Choroid plexus epithelial cell (primary cell): ENCODE measurements at regions not wholly inside any gene's neighbourhood (a gene's known extent, or its start where the extent isn't known, plus 50 kb on each side); places are given as distances from the start of the nearest gene placed in this dataset.

ENCODE experiments used
- DNase-seq: peaks from one replicate; pipeline ENCODE4 v3.0.0-alpha.2; 2010; ENCODE audit warnings: low read depth
- H3K4me3 ChIP-seq: 2 replicates; pipeline ENCODE4 v1.5.1; 2011; ENCODE audit warnings: low read depth, mild to moderate bottlenecking, control low read depth, low read length, moderate library complexity
- TF ChIP-seq, protein P1 (sequence below): conservative IDR thresholded peaks from 2 replicates; pipeline ENCODE4 v1.5.1; 2011; ENCODE audit warnings: low read depth, mild to moderate bottlenecking, control low read depth, inconsistent platforms, low read length, moderate library complexity

DNA sequence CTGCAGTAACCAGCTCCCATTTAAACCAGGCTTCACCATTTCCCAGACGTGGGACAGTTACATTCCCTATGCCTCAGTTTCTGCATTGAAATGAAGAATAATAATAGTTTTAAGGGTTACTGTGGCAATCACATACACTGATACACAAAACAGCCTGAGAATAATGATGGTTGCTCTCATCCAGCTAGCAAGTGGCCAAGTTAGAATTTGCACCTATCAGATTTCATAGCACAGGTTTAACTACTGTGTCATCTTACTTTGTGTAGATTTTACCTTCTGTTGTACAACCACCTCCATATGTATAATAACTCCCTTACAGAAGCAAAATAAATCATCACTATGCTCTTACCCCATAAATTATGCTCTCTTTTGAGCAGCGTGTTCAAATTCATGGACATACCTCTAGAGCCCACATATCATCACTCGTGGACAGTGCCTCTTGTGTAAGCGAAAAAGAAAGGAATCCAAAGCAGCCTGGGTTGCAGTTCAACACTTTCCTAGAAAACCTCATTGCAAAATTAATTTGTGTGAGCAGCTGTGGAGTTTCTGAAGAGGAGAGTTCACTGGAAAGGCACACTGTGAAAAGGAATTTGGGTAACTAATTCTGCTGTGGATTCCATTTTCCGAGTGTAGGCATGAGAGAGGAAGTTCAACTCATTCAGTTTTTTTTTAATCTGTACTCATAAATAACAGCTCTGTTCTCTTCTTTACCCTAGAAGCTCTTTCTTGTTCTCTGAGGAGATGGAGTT lies 492.5 kb downstream of the ARL4A start:
- TF ChIP-seq, protein P1, sequence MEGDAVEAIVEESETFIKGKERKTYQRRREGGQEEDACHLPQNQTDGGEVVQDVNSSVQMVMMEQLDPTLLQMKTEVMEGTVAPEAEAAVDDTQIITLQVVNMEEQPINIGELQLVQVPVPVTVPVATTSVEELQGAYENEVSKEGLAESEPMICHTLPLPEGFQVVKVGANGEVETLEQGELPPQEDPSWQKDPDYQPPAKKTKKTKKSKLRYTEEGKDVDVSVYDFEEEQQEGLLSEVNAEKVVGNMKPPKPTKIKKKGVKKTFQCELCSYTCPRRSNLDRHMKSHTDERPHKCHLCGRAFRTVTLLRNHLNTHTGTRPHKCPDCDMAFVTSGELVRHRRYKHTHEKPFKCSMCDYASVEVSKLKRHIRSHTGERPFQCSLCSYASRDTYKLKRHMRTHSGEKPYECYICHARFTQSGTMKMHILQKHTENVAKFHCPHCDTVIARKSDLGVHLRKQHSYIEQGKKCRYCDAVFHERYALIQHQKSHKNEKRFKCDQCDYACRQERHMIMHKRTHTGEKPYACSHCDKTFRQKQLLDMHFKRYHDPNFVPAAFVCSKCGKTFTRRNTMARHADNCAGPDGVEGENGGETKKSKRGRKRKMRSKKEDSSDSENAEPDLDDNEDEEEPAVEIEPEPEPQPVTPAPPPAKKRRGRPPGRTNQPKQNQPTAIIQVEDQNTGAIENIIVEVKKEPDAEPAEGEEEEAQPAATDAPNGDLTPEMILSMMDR = no peak

GRCh38 chr7:13181216-13181615 lies 493.8 kb downstream of the ARL4A start:
- DNase-seq = peak; percentile 11
- no peak overlapping the region for H3K4me3 ChIP-seq
- TF ChIP-seq, protein P1 = no peak

More for the DNA sequence above, 492.5 kb downstream of the ARL4A start:
- no peak overlapping the region for H3K4me3 ChIP-seq
- peak; percentile 49 for DNase-seq

GRCh38 chr7:13185139-13185538 lies 497.7 kb downstream of the ARL4A start:
- TF ChIP-seq, protein P1 = no peak
- no peak for DNase-seq
- no peak overlapping the region for H3K4me3 ChIP-seq

DNA sequence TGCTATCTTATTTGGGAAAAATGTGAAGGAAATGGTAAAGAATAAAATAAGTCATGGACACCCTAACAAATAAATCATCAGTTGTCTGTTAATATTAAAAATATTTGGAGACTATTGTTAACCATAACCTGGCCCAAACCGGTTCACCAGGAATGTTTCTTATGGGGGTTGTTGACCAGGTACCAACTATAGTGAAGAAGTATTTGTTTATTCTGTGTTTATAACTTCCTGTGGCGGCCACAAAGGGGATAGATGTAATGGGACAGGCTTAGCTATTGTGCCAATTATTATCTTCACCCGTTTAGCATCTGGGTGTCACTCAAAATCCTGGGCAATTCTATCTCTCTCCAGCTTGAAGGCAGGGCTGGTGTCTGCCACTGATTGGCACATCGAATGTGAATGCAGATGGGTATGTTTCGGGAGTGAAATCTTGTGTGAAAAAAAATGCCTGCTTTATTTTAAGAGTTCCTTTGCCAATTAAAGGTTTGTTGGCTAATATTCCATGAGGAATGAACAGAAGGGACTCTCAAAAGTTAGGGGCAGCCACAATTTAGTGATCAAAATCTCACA lies 500.9 kb downstream of the ARL4A start:
- DNase-seq = no peak
- H3K4me3 ChIP-seq = no peak overlapping the region
- TF ChIP-seq, protein P1 = no peak

GRCh38 chr7:13188922-13189321 lies 501.5 kb downstream of the ARL4A start:
- TF ChIP-seq, protein P1 = no peak
- H3K4me3 ChIP-seq = no peak overlapping the region
- no peak for DNase-seq

GRCh38 chr7:13189668-13190067 lies 502.2 kb downstream of the ARL4A start:
- DNase-seq = no peak
- H3K4me3 ChIP-seq = no peak overlapping the region
- TF ChIP-seq, protein P1 = no peak

GRCh38 chr7:13197501-13197900 lies 510.1 kb downstream of the ARL4A start:
- DNase-seq = peak; percentile 16
- no peak overlapping the region for H3K4me3 ChIP-seq
- TF ChIP-seq, protein P1 = no peak
